Vagina (tissue), 2 donors: ENCODE measurements at regions not wholly inside any gene's neighbourhood (a gene's known extent, or its start where the extent isn't known, plus 50 kb on each side); places are given as distances from the start of the nearest gene placed in this dataset.
A peak's percentile ranks its signal among the peaks of the same experiment; 100 is the strongest.
"Not testable (repeated sequence)": the region's sequence is repeated elsewhere in the genome, so short reads cannot be mapped to it uniquely, and the experiment has no call there.

Experiments used
- DNase-seq, 2 donors: peaks; one replicate each; pipeline ENCODE4 v3.0.0-alpha.2; 2017; ENCODE audit errors: extremely low spot score in 2 of 2
- H3K27ac ChIP-seq: fragments of 200-600 bp; sonication (generic); one replicate; pipeline ENCODE4 v1.5.1; 2019
- H3K27me3 ChIP-seq: fragments of 200-600 bp; sonication (generic); one replicate; pipeline ENCODE4 v1.5.1; 2019
- H3K36me3 ChIP-seq, 2 donors: fragments of 200-600 bp; sonication (generic); one replicate each; pipeline ENCODE4 v1.5.1; 2017 to 2019
- H3K4me1 ChIP-seq: fragments of 200-600 bp; sonication (generic); one replicate; pipeline ENCODE4 v1.5.1; 2019
- H3K4me3 ChIP-seq, 2 donors: fragments of 200-600 bp; sonication (generic); 1 replicate in 1 of 2; 2 replicates in 1 of 2; pipeline ENCODE4 v1.5.1; 2016 to 2019
- H3K9me3 ChIP-seq: fragments of 200-600 bp; sonication (generic); one replicate; pipeline ENCODE4 v1.5.1; 2019
- CTCF ChIP-seq, 3 experiments: fragments of 450-650 bp in 2 of 3; fragments of 200-600 bp in 1 of 3; sonication (generic) in 1 of 3; IDR thresholded peaks; one replicate each; pipeline ENCODE4 v1.5.1; 2017 to 2019; ENCODE audit warnings: antibody characterized with exemption in 3 of 3, mild to moderate bottlenecking in 2 of 3, moderate library complexity in 2 of 3
- POLR2A ChIP-seq, 2 donors: fragments of 450-650 bp; IDR thresholded peaks; one replicate each; pipeline ENCODE4 v1.6.1; 2017; ENCODE audit warnings: antibody characterized with exemption in 2 of 2, mild to moderate bottlenecking in 2 of 2, moderate library complexity in 2 of 2
- POLR2AphosphoS5 ChIP-seq, 2 donors: sonication (generic); formaldehyde crosslinking; IDR thresholded peaks; one replicate each; pipeline ENCODE4 v1.9.0; 2017; ENCODE audit warnings: antibody characterized with exemption in 2 of 2, mild to moderate bottlenecking in 2 of 2, low read depth in 1 of 2; ENCODE audit not compliant: insufficient read depth in 1 of 2
- intact Hi-C: fragments of 100-400 bp; cut with DNase I; formaldehyde crosslinking; loops from one replicate; pipeline ENCODE4 v1.15.1; 2023

- no peak overlapping the region for H3K27ac ChIP-seq
- intact Hi-C loops: no loop called here
- TF ChIP-seq CTCF (IDR thresholded peaks at IDR 0.05) (no peak), POLR2A (IDR thresholded peaks at IDR 0.05) (no peak)
- DNase-seq: no peak
- H3K9me3 ChIP-seq: no peaks in the 10 kb centered on the region
- H3K4me1 ChIP-seq: no peaks in the 10 kb centered on the region
- H3K4me3 ChIP-seq: no peak overlapping the region
- no peaks in the 10 kb centered on the region for H3K27me3 ChIP-seq
- no peaks in the 10 kb centered on the region for H3K36me3 ChIP-seq
Observed at GRCh38 chr11:29446132-29446531, 570.7 kb downstream of the KCNA4 start.

GRCh38 chr11:29445191-29445590 is 571.6 kb downstream of the KCNA4 start:
- H3K36me3 ChIP-seq, H3K9me3 ChIP-seq, DNase-seq, H3K4me3 ChIP-seq, H3K4me1 ChIP-seq, H3K27me3 ChIP-seq, H3K27ac ChIP-seq, intact Hi-C loops: not testable (repeated sequence)

- Histone ChIP-seq H3K27ac (no peak overlapping the region), H3K36me3 (no peaks in the 10 kb centered on the region), H3K4me1 (no peaks in the 10 kb centered on the region), H3K4me3 (no peak overlapping the region), H3K27me3 (no peaks in the 10 kb centered on the region), H3K9me3 (no peaks in the 10 kb centered on the region)
- intact Hi-C loops: no loop called here
- TF ChIP-seq POLR2AphosphoS5 (IDR thresholded peaks at IDR 0.05; ENCODE audit: insufficient read depth in 1 of 2, low read depth in 1 of 2): no peak
- TF ChIP-seq POLR2A (IDR thresholded peaks at IDR 0.05): no peak
- no peak for TF ChIP-seq CTCF (IDR thresholded peaks at IDR 0.05)
- no peak for DNase-seq
Observed at GRCh38 chr11:29438815-29439214, 578.0 kb downstream of the KCNA4 start.

- intact Hi-C loops: no loop called here
- no peak for TF ChIP-seq POLR2A (IDR thresholded peaks at IDR 0.05)
- no peak for TF ChIP-seq CTCF (IDR thresholded peaks at IDR 0.05)
- TF ChIP-seq POLR2AphosphoS5 (IDR thresholded peaks at IDR 0.05; ENCODE audit: insufficient read depth in 1 of 2, low read depth in 1 of 2): no peak
Observed at GRCh38 chr11:29435421-29435820, 581.4 kb downstream of the KCNA4 start.

GRCh38 chr11:29432719-29433325 is 584.0 kb downstream of the KCNA4 start:
- Histone ChIP-seq H3K36me3 (no peaks in the 10 kb centered on the region), H3K9me3 (no peaks in the 10 kb centered on the region), H3K27me3 (no peaks in the 10 kb centered on the region), H3K27ac (no peak overlapping the region), H3K4me3 (no peak overlapping the region), H3K4me1 (no peaks in the 10 kb centered on the region)
- TF ChIP-seq POLR2A (IDR thresholded peaks at IDR 0.05) (no peak), CTCF (IDR thresholded peaks at IDR 0.05) (peak in 1 of 3 experiments; percentile 39)
- DNase-seq: no peak
- intact Hi-C loops: no loop called here

More at GRCh38 chr11:29435421-29435820, 581.4 kb downstream of the KCNA4 start:
- Histone ChIP-seq H3K4me1 (no peaks in the 10 kb centered on the region), H3K36me3 (no peaks in the 10 kb centered on the region), H3K27ac (no peak overlapping the region), H3K4me3 (no peak overlapping the region), H3K27me3 (no peaks in the 10 kb centered on the region), H3K9me3 (no peaks in the 10 kb centered on the region)
- no peak for DNase-seq

- no peak for DNase-seq
- intact Hi-C loops: no loop called here
- Histone ChIP-seq H3K27me3 (no peaks in the 10 kb centered on the region), H3K4me3 (no peak overlapping the region), H3K27ac (no peak overlapping the region), H3K4me1 (no peaks in the 10 kb centered on the region), H3K9me3 (no peaks in the 10 kb centered on the region), H3K36me3 (no peaks in the 10 kb centered on the region)
- TF ChIP-seq CTCF (IDR thresholded peaks at IDR 0.05) (no peak), POLR2AphosphoS5 (IDR thresholded peaks at IDR 0.05; ENCODE audit: insufficient read depth in 1 of 2, low read depth in 1 of 2) (no peak), POLR2A (IDR thresholded peaks at IDR 0.05) (no peak)
Observed at GRCh38 chr11:29405305-29405704, 611.5 kb downstream of the KCNA4 start.
